SH-SY5Y (cell line): ENCODE measurements at regions not wholly inside any gene's neighbourhood (a gene's known extent, or its start where the extent isn't known, plus 50 kb on each side); places are given as distances from the start of the nearest gene placed in this dataset.

Experiments used
- GATA2 ChIP-seq: IDR thresholded peaks from 2 replicates; pipeline ENCODE4 v1.6.1; 2011; ENCODE audit warnings: mild to moderate bottlenecking, low read depth, low read length
- GATA3 ChIP-seq: IDR thresholded peaks from 2 replicates; pipeline ENCODE4 v1.6.1; 2011; ENCODE audit warnings: low read depth, mild to moderate bottlenecking, low read length, moderate library complexity

- TF ChIP-seq GATA2 (no peak), GATA3 (no peak)
These were observed 135.2 kb upstream of the HMHB1 start for GRCh38 chr5:143676802-143677201.
